GM23338 (cell line): ENCODE measurements at regions not wholly inside any gene's neighbourhood (a gene's known extent, or its start where the extent isn't known, plus 50 kb on each side); places are given as distances from the start of the nearest gene placed in this dataset.

Source experiments
- ATAC-seq: fragments of 200-7000 bp; cut with Tn5 transposase; 3 replicates; pipeline ENCODE4 v1.9.1; 2020
- DNase-seq: peaks from one replicate; pipeline ENCODE4 v3.0.0-alpha.2; 2015; ENCODE audit warnings: low spot score
- H2AFZ ChIP-seq: fragments of 200-600 bp; sonication (generic); 2 replicates; pipeline ENCODE4 v1.8.0; 2016; ENCODE audit warnings: antibody characterized with exemption, mild to moderate bottlenecking, moderate library complexity
- H3F3A ChIP-seq: fragments of 200-600 bp; sonication (generic); replicated peaks from 2 replicates; pipeline ENCODE4 v1.8.0; 2017; ENCODE audit warnings: antibody characterized with exemption, mixed run types, low read depth
- H3K27ac ChIP-seq: fragments of 200-600 bp; sonication (generic); 2 replicates; pipeline ENCODE4 v1.6.1; 2016; ENCODE audit warnings: low read depth
- H3K27me3 ChIP-seq: fragments of 200-600 bp; sonication (generic); 2 replicates; pipeline ENCODE4 v1.8.0; 2016; ENCODE audit warnings: mild to moderate bottlenecking, mixed run types, moderate library complexity; ENCODE audit not compliant: insufficient read depth
- H3K36me3 ChIP-seq: fragments of 200-600 bp; sonication (generic); 2 replicates; pipeline ENCODE4 v1.8.0; 2016; ENCODE audit warnings: mild to moderate bottlenecking; ENCODE audit not compliant: insufficient read depth
- H3K4me1 ChIP-seq: fragments of 200-600 bp; sonication (generic); 2 replicates; pipeline ENCODE4 v1.8.0; 2016; ENCODE audit warnings: mild to moderate bottlenecking, moderate library complexity; ENCODE audit not compliant: insufficient read depth
- H3K4me2 ChIP-seq: fragments of 200-600 bp; sonication (generic); 2 replicates; pipeline ENCODE4 v1.7.1; 2017; ENCODE audit warnings: mixed run types
- H3K4me3 ChIP-seq: fragments of 200-600 bp; sonication (generic); 2 replicates; pipeline ENCODE4 v1.6.1; 2016; ENCODE audit warnings: mixed run types
- H3K79me2 ChIP-seq: fragments of 200-600 bp; sonication (generic); replicated peaks from 2 replicates; pipeline ENCODE4 v1.8.0; 2017; ENCODE audit warnings: mild to moderate bottlenecking; ENCODE audit not compliant: insufficient read depth
- H3K9me2 ChIP-seq: fragments of 200-600 bp; sonication (generic); 2 replicates; pipeline ENCODE4 v1.8.0; 2017; ENCODE audit not compliant: insufficient read depth
- H4K20me1 ChIP-seq: fragments of 200-600 bp; sonication (generic); replicated peaks from 2 replicates; pipeline ENCODE4 v1.8.0; 2017; ENCODE audit warnings: mild to moderate bottlenecking; ENCODE audit not compliant: insufficient read depth
- H3K27ac Mint-ChIP-seq: 2 replicates; pipeline ENCODE4 v1.8.0; 2020; ENCODE audit warnings: inconsistent platforms, mild to moderate bottlenecking, moderate library complexity, mixed read lengths
- H3K27me3 Mint-ChIP-seq: 3 replicates; pipeline ENCODE4 v1.8.0; 2022; ENCODE audit warnings: low read depth, mild to moderate bottlenecking, moderate library complexity, mixed read lengths, inconsistent platforms; ENCODE audit not compliant: insufficient read depth, poor library complexity
- H3K36me3 Mint-ChIP-seq: 3 replicates; pipeline ENCODE4 v1.8.0; 2021; ENCODE audit warnings: low read depth, mild to moderate bottlenecking, inconsistent platforms, moderate library complexity, mixed read lengths
- H3K4me1 Mint-ChIP-seq: 3 replicates; pipeline ENCODE4 v1.8.0; 2020; ENCODE audit warnings: mild to moderate bottlenecking, inconsistent platforms, mixed read lengths
- H3K4me3 Mint-ChIP-seq: 3 replicates; pipeline ENCODE4 v1.8.0; 2021; ENCODE audit warnings: moderate library complexity, mild to moderate bottlenecking, inconsistent platforms, mixed read lengths
- H3K9me3 Mint-ChIP-seq: 3 replicates; pipeline ENCODE4 v1.8.0; 2020; ENCODE audit warnings: moderate library complexity, mild to moderate bottlenecking, inconsistent platforms, mixed read lengths
- CREB1 ChIP-seq: fragments of 250-450 bp; sonication (Bioruptor Pico); IDR thresholded peaks from 2 replicates; pipeline ENCODE4 v1.5.0; 2020; ENCODE audit warnings: low read depth, mild to moderate bottlenecking, moderate library complexity
- CTCF ChIP-seq, 2 experiments: fragments of 200-600 bp in 1 of 2; sonication (generic) in 1 of 2; conservative IDR thresholded peaks; 2 replicates each; pipeline versions ENCODE4 v1.5.1 to v1.6.1; 2016 to 2017; ENCODE audit warnings: antibody characterized with exemption in 2 of 2, low read depth in 2 of 2, mild to moderate bottlenecking in 2 of 2, moderate library complexity in 1 of 2
- ETS1 ChIP-seq: IDR thresholded peaks from 2 replicates; pipeline ENCODE4 v1.6.1; 2016; ENCODE audit warnings: antibody characterized with exemption
- EZH2 ChIP-seq: fragments of 200-600 bp; sonication (generic); IDR thresholded peaks from one replicate; pipeline ENCODE4 v1.8.0; 2017; ENCODE audit warnings: antibody characterized with exemption, mild to moderate bottlenecking, low read depth; ENCODE audit not compliant: unreplicated experiment
- EZH2phosphoT487 ChIP-seq: fragments of 200-600 bp; sonication (generic); IDR thresholded peaks from one replicate; pipeline ENCODE4 v1.8.1; 2018; ENCODE audit warnings: antibody characterized with exemption; ENCODE audit not compliant: unreplicated experiment
- NANOG ChIP-seq: IDR thresholded peaks from 2 replicates; pipeline ENCODE4 v1.6.1; 2016; ENCODE audit warnings: antibody characterized with exemption, borderline replicate concordance
- REST ChIP-seq: IDR thresholded peaks from one replicate; pipeline ENCODE4 v1.6.1; 2018; ENCODE audit warnings: antibody characterized with exemption; ENCODE audit not compliant: unreplicated experiment
- ZNF462 ChIP-seq: fragments of 250-450 bp; sonication (Bioruptor Pico); IDR thresholded peaks from 2 replicates; pipeline ENCODE4 v1.5.0; 2020; ENCODE audit warnings: mild to moderate bottlenecking, moderate library complexity

GRCh38 chr10:21270976-21271375 lies 254.5 kb downstream of the SKIDA1 start (continued):
- TF ChIP-seq ZNF462 (no peak), REST (no peak), NANOG (no peak)

GRCh38 chr10:21269289-21269688 lies 256.2 kb downstream of the SKIDA1 start:
- peaks cover 5% of the 10 kb centered on the region for H3K9me3 Mint-ChIP-seq
- no peak for DNase-seq
- Histone ChIP-seq H3K4me2 (no peak overlapping the region), H3K27me3 (no peaks in the 10 kb centered on the region), H3K79me2 (no peaks in the 10 kb centered on the region), H3K27ac (no peak overlapping the region), H3K36me3 (no peaks in the 10 kb centered on the region), H3F3A (no peaks in the 10 kb centered on the region; the same call in 1 of the 2 replicates), H3K4me3 (no peak overlapping the region), H3K9me2 (no peaks in the 10 kb centered on the region), H2AFZ (0 out of 2 replicates have a peak overlapping the region, but pooled peaks have one; percentile 63), H3K4me1 (no peaks in the 10 kb centered on the region), H4K20me1 (no peaks in the 10 kb centered on the region)
- peaks cover 6% of the 10 kb centered on the region; the same call in 1 of the 3 replicates for H3K4me1 Mint-ChIP-seq
- peaks cover 22% of the 10 kb centered on the region for H3K36me3 Mint-ChIP-seq
- H3K4me3 Mint-ChIP-seq: no peak overlapping the region
- peaks cover 11% of the 10 kb centered on the region for H3K27me3 Mint-ChIP-seq
- ATAC-seq: no peak
- H3K27ac Mint-ChIP-seq: peak overlapping the region; percentile 30; the same call in 1 of the 2 replicates
- TF ChIP-seq REST (no peak), ETS1 (no peak), NANOG (no peak), CTCF (conservative IDR thresholded peaks at IDR 0.05; ENCODE audit: low read depth in 2 of 2) (no peak), CREB1 (CRISPR knock-in tag) (no peak), EZH2 (no peak), EZH2phosphoT487 (no peak)
